ENCODE measurements at regions not wholly inside any gene's neighbourhood (a gene's known extent, or its start where the extent isn't known, plus 50 kb on each side); places are given as distances from the start of the nearest gene placed in this dataset.
A peak's percentile ranks its signal among the peaks of the same experiment; 100 is the strongest.

- BruUV-seq (replicated peaks) = no TSS peak
- TF ChIP-seq EZH2phosphoT487 (IDR thresholded peaks at IDR 0.05; ENCODE audit: borderline replicate concordance, low read depth, low read length) = no peak
- no peak for TF ChIP-seq CTCF (conservative IDR thresholded peaks at IDR 0.05; ENCODE audit: low read length)
- no peaks in the 10 kb centered on the region for H3K9me2 ChIP-seq (ENCODE audit: insufficient read depth, low read length)
- intact Hi-C loops (cut with micrococcal nuclease; ENCODE audit: unreplicated experiment) = no loop called here
- H3K4me3 ChIP-seq (ENCODE audit: low read depth, low read length, poor library complexity, severe bottlenecking) = no peak overlapping the region
- no peaks in the 10 kb centered on the region for H3K4me1 ChIP-seq (ENCODE audit: insufficient read depth, low read length, poor library complexity, severe bottlenecking)
- no peak overlapping the region for H3K4me2 ChIP-seq (ENCODE audit: low read length)
- no peak overlapping the region for H2AFZ ChIP-seq (ENCODE audit: low read length)
- POLR2A ChIA-PET = no interaction called here
- H4K20me1 ChIP-seq (ENCODE audit: insufficient read depth, low read length) = no peaks in the 10 kb centered on the region
- no peaks in the 10 kb centered on the region for H3K79me2 ChIP-seq (ENCODE audit: insufficient read depth, low read depth, low read length)
- H3K27ac ChIP-seq (ENCODE audit: low read depth, low read length, poor library complexity, severe bottlenecking) = no peak overlapping the region
- H3K9me3 ChIP-seq (ENCODE audit: low read length) = no peaks in the 10 kb centered on the region
- CTCF ChIA-PET (ENCODE audit: unreplicated experiment) = no interaction called here
- no peaks in the 10 kb centered on the region for H3K36me3 ChIP-seq (ENCODE audit: insufficient read depth, low read length)
- DNase-seq (ENCODE audit: low spot score) = no peak
These were observed 222.7 kb downstream of the BMP7 start for GRCh38 chr20:57043669-57044268.

GRCh38 chr20:57047281-57048026, 219.0 kb downstream of the BMP7 start:
- intact Hi-C loops (cut with micrococcal nuclease; ENCODE audit: unreplicated experiment) = no loop called here
- Histone ChIP-seq H3K4me3 (ENCODE audit: low read depth, low read length, poor library complexity, severe bottlenecking) (no peak overlapping the region), H4K20me1 (ENCODE audit: insufficient read depth, low read length) (no peaks in the 10 kb centered on the region), H3K9me2 (ENCODE audit: insufficient read depth, low read length) (no peaks in the 10 kb centered on the region), H2AFZ (ENCODE audit: low read length) (no peak overlapping the region), H3K4me1 (ENCODE audit: insufficient read depth, low read length, poor library complexity, severe bottlenecking) (no peaks in the 10 kb centered on the region), H3K79me2 (ENCODE audit: insufficient read depth, low read depth, low read length) (no peaks in the 10 kb centered on the region), H3K36me3 (ENCODE audit: insufficient read depth, low read length) (no peaks in the 10 kb centered on the region), H3K27ac (ENCODE audit: low read depth, low read length, poor library complexity, severe bottlenecking) (no peak overlapping the region), H3K9me3 (ENCODE audit: low read length) (no peaks in the 10 kb centered on the region), H3K4me2 (ENCODE audit: low read length) (no peak overlapping the region)
- peak; percentile 5 for DNase-seq (ENCODE audit: low spot score)
- TF ChIP-seq CTCF (conservative IDR thresholded peaks at IDR 0.05; ENCODE audit: low read length) = peak; percentile 35; the same call in 1 of the 2 replicates
- TF ChIP-seq EZH2phosphoT487 (IDR thresholded peaks at IDR 0.05; ENCODE audit: borderline replicate concordance, low read depth, low read length) = no peak
- CTCF ChIA-PET (ENCODE audit: unreplicated experiment) = no interaction called here
- POLR2A ChIA-PET = no interaction called here
- no TSS peak for BruUV-seq (replicated peaks)

All from OCI-LY7 (cell line).